Lower leg skin (tissue), 3 donors: ENCODE measurements at regions not wholly inside any gene's neighbourhood (a gene's known extent, or its start where the extent isn't known, plus 50 kb on each side); places are given as distances from the start of the nearest gene placed in this dataset.

ENCODE experiments used
- CTCF ChIP-seq, 3 donors: fragments of 450-650 bp; IDR thresholded peaks; one replicate each; pipeline ENCODE4 v1.5.1; 2016; ENCODE audit warnings: antibody characterized with exemption in 3 of 3, mild to moderate bottlenecking in 3 of 3, moderate library complexity in 2 of 3
- POLR2A ChIP-seq, 2 donors: fragments of 450-650 bp; IDR thresholded peaks; one replicate each; pipeline ENCODE4 v1.6.1; 2016 to 2017; ENCODE audit warnings: antibody characterized with exemption in 2 of 2, mild to moderate bottlenecking in 1 of 2, moderate library complexity in 1 of 2

- TF ChIP-seq CTCF (IDR thresholded peaks at IDR 0.05) (no peak), POLR2A (IDR thresholded peaks at IDR 0.05) (no peak)
Observed at GRCh38 chr3:104735691-104736090, 631.0 kb upstream of the ALCAM start.
